Smooth muscle cell (in vitro differentiated cells): ENCODE measurements at regions not wholly inside any gene's neighbourhood (a gene's known extent, or its start where the extent isn't known, plus 50 kb on each side); places are given as distances from the start of the nearest gene placed in this dataset.

Experiments
- DNase-seq: peaks from one replicate; lab custom pipeline; 2025; ENCODE audit not compliant: unreplicated experiment; lab: John Stamatoyannopoulos, UW
- H2AFZ ChIP-seq: fragments of 200-600 bp; sonication (generic); 2 replicates; pipeline ENCODE4 v1.6.0; 2016; ENCODE audit warnings: antibody characterized with exemption, low read depth, mild to moderate bottlenecking
- H3F3A ChIP-seq: fragments of 200-600 bp; sonication (generic); 2 replicates; pipeline ENCODE4 v1.6.0; 2017; ENCODE audit warnings: antibody characterized with exemption, low read depth
- H3K27ac ChIP-seq: fragments of 200-600 bp; sonication (generic); 2 replicates; pipeline ENCODE4 v1.5.1; 2016; ENCODE audit warnings: low read depth, mild to moderate bottlenecking
- H3K27me3 ChIP-seq: fragments of 200-600 bp; sonication (generic); 2 replicates; pipeline ENCODE4 v1.6.1; 2016; ENCODE audit warnings: low read depth, mild to moderate bottlenecking
- H3K36me3 ChIP-seq: fragments of 200-600 bp; sonication (generic); 2 replicates; pipeline ENCODE4 v1.5.1; 2016; ENCODE audit warnings: low read depth
- H3K4me1 ChIP-seq: fragments of 200-600 bp; sonication (generic); 2 replicates; pipeline ENCODE4 v1.5.1; 2016; ENCODE audit warnings: low read depth
- H3K4me2 ChIP-seq: fragments of 200-600 bp; sonication (generic); 2 replicates; pipeline ENCODE4 v1.6.0; 2016; ENCODE audit warnings: mild to moderate bottlenecking
- H3K4me3 ChIP-seq: fragments of 200-600 bp; sonication (generic); 2 replicates; pipeline ENCODE4 v1.5.1; 2016; ENCODE audit warnings: mild to moderate bottlenecking
- H3K79me2 ChIP-seq: fragments of 200-600 bp; sonication (generic); 2 replicates; pipeline ENCODE4 v1.6.0; 2016; ENCODE audit warnings: low read depth, mild to moderate bottlenecking
- H3K9ac ChIP-seq: fragments of 200-600 bp; sonication (generic); 2 replicates; pipeline ENCODE4 v1.6.0; 2016; ENCODE audit warnings: low read depth
- H3K9me3 ChIP-seq: fragments of 200-600 bp; sonication (generic); replicated peaks from 2 replicates; pipeline ENCODE4 v1.5.1; 2016; ENCODE audit warnings: low read depth
- H4K20me1 ChIP-seq: fragments of 200-600 bp; sonication (generic); 2 replicates; pipeline ENCODE4 v1.6.0; 2016; ENCODE audit warnings: low read depth
- CTCF ChIP-seq: fragments of 200-600 bp; sonication (generic); IDR thresholded peaks from 2 replicates; pipeline ENCODE4 v1.5.1; 2017; ENCODE audit warnings: borderline replicate concordance, mild to moderate bottlenecking, antibody characterized with exemption; ENCODE audit not compliant: insufficient read depth, poor library complexity, severe bottlenecking
- whole genome bisulfite sequencing: methylation state at CpG from one replicate; pipeline ENCODE4 v1.1.7; 2016; ENCODE audit warnings: low lambda C conversion rate; 5-methylcytosine and 5-hydroxymethylcytosine counted together

- no peaks in the 10 kb centered on the region for H3K9me3 ChIP-seq
- H3K4me3 ChIP-seq: no peak overlapping the region
- H3K27me3 ChIP-seq: peaks cover 22% of the 10 kb centered on the region
- no peak overlapping the region for H2AFZ ChIP-seq
- DNase-seq: no peak
- H3K4me2 ChIP-seq: no peak overlapping the region
- H3K36me3 ChIP-seq: no peaks in the 10 kb centered on the region
- H4K20me1 ChIP-seq: no peaks in the 10 kb centered on the region
- WGBS: 84% methylated on average over 22 of the region's 29 CpGs
- no peak for TF ChIP-seq CTCF
- no peak overlapping the region for H3K9ac ChIP-seq
- H3K4me1 ChIP-seq: peaks cover 11% of the 10 kb centered on the region
- H3K79me2 ChIP-seq: no peaks in the 10 kb centered on the region
- no peak overlapping the region for H3K27ac ChIP-seq
- no peaks in the 10 kb centered on the region for H3F3A ChIP-seq
These were observed 64.2 kb upstream of the ADRA2C start for GRCh38 chr4:3701736-3702560.

GRCh38 chr4:3701271-3701734, 64.9 kb upstream of the ADRA2C start:
- Histone ChIP-seq H3K9ac (no peak overlapping the region), H2AFZ (no peak overlapping the region), H3K4me2 (no peak overlapping the region), H3K27ac (no peak overlapping the region), H3K9me3 (no peaks in the 10 kb centered on the region), H3K27me3 (peaks cover 22% of the 10 kb centered on the region), H3K4me3 (no peak overlapping the region), H4K20me1 (no peaks in the 10 kb centered on the region), H3K79me2 (no peaks in the 10 kb centered on the region), H3F3A (no peaks in the 10 kb centered on the region), H3K4me1 (peaks cover 11% of the 10 kb centered on the region), H3K36me3 (no peaks in the 10 kb centered on the region)
- 89% methylated on average over 12 of the region's 12 CpGs for WGBS
- no peak for TF ChIP-seq CTCF
- DNase-seq: no peak

DNA sequence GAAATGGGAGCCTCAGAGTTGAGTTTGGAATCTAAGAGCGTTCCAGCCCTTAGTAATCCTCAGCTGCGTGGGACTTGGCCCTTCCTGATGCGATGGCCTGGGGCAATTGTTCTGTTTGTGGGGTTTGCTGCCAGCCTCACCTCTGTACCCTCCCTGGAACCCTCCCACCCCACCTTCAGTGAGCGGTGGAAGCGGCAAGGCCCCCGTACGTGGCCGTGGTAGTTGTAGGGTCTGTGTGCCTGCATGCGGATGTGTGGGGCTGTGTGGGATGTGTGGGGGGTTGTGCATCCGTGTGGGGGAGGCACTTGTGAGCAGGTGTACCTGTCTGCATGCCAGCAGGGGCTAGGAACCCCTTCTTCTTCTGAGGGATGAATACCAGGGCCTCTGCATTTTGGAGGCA, 65.4 kb upstream of the ADRA2C start:
- DNase-seq: no peak
- H3K4me1 ChIP-seq: peaks cover 11% of the 10 kb centered on the region
- no peaks in the 10 kb centered on the region for H3K9me3 ChIP-seq
- 92% methylated on average over 10 of the region's 10 CpGs for WGBS
- H3K36me3 ChIP-seq: no peaks in the 10 kb centered on the region
- H2AFZ ChIP-seq: no peak overlapping the region
- TF ChIP-seq CTCF: no peak
- H3K27me3 ChIP-seq: peaks cover 22% of the 10 kb centered on the region
- no peaks in the 10 kb centered on the region for H4K20me1 ChIP-seq
- H3F3A ChIP-seq: no peaks in the 10 kb centered on the region
- no peak overlapping the region for H3K4me2 ChIP-seq
- no peak overlapping the region for H3K27ac ChIP-seq
- no peaks in the 10 kb centered on the region for H3K79me2 ChIP-seq
- no peak overlapping the region for H3K4me3 ChIP-seq
- H3K9ac ChIP-seq: no peak overlapping the region

GRCh38 chr4:3700223-3700622, 66.0 kb upstream of the ADRA2C start:
- H2AFZ ChIP-seq: no peak overlapping the region
- H4K20me1 ChIP-seq: no peaks in the 10 kb centered on the region
- H3K4me3 ChIP-seq: no peak overlapping the region
- peaks cover 11% of the 10 kb centered on the region for H3K4me1 ChIP-seq
- H3K9me3 ChIP-seq: no peaks in the 10 kb centered on the region
- H3K36me3 ChIP-seq: no peaks in the 10 kb centered on the region
- no peaks in the 10 kb centered on the region for H3K79me2 ChIP-seq
- no peak for DNase-seq
- H3F3A ChIP-seq: no peaks in the 10 kb centered on the region
- TF ChIP-seq CTCF: no peak
- peaks cover 22% of the 10 kb centered on the region for H3K27me3 ChIP-seq
- no peak overlapping the region for H3K27ac ChIP-seq
- H3K4me2 ChIP-seq: no peak overlapping the region
- no peak overlapping the region for H3K9ac ChIP-seq
- WGBS: 80% methylated on average over 6 of the region's 6 CpGs
